ENCODE measurements at regions not wholly inside any gene's neighbourhood (a gene's known extent, or its start where the extent isn't known, plus 50 kb on each side); places are given as distances from the start of the nearest gene placed in this dataset.
"Not testable (repeated sequence)": the region's sequence is repeated elsewhere in the genome, so short reads cannot be mapped to it uniquely, and the experiment has no call there.

DNA sequence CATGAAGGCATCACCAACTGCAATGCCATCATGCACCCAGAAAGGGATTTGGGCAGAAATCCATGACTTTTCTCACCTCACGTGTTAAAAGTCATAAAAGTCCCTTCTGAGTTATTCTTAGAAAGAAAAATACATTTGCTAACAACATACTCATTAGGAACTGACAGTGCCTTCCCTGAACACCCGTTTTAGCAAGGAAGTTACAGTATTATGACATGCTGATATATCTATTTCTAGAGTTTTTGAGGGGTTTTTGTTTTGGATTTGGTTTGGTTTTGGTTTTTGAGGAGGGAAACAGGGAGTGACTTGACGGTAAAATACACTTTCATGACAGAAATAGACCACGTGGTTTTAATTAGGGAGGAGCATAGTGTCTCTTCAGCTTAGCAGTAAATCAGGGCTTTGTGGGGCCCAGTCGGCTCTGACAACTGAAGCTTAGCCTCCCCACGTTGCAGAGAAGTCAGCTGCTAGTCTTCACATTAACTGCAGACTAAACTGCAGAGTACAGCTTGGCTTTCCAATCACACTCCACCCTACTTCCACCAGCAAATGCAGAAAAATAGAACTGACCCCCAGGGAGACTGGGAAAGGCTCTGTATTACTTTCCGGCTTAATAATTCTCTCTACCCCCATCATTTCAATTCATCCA, 141.4 kb downstream of the FAM124B start:
- no peak for DNase-seq

DNA sequence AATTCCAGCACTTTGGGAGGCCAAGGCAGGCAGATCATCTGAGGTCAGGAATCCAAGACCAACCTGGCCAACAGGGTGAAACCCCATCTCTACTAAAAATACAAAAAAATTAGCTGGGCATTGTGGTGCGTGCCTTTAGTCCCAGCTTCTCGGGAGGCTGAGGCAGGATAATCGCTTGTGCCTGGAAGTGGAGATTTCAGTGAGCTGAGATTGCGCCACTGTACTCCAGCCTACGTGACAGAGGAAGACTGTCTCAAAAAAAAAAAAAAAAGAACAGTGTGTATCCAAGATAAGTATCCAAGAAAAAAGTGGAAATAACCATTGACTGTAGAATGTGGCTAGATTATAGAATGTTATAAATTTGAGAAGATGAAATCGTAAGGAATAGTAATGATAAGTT, 142.1 kb downstream of the FAM124B start:
- no peak for DNase-seq

DNA sequence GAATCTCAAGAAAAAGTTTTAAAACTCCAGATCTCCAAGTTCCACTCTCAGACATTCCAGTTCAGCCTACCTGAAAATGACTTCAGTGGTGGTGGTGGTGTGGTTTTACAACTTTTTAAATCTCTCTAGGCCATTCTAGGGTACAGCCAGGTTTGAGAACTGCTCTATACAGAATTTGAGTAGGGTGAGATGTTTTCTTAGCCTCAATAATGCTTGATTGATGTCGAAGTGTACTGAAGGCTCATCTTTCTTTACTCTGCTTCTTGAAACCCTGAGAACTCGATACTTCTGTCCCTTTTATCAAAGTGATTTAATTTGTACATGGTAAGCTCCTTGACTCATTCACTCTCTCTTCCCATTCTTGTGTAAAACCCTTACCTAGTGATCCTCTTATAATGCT, 143.8 kb downstream of the FAM124B start:
- DNase-seq = no peak

DNA sequence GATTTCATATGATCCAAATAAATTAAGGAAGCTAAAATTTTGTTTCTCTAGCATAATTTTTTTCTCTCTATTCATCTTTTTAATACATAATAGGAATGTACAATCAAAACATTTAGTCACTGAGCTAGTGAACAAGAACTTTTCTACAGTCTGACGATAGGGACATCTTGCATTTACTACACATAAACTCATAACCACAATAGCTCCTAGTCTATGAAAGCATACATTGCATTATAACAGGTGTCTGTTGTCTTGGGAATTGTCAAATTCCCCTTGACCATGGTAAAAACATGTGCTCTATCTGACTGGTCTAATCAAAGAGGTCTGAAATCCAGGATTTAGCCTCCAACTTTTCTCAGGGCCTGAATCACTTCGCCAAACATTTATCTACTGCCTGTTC, 144.8 kb downstream of the FAM124B start:
- DNase-seq = no peak

DNA sequence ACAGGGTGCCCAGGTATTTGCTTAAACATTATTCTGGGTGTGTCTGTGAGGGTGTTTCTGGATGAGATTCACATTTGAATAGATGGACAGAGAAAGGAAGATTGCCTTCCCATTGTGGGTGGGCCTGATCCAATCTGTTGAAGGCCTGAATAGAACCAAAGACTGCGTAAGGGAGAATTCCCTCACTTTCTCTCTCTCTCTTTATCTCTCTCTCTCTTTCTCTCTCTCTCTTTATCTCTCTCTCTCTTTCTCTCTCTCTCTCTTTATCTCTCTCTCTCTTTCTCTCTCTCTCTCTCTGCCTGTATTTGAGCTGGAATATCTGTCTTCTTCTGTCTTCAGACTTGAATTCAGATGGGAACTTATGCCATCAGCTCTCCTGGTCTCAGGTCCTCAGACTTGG, 148.4 kb downstream of the FAM124B start:
- no peak for DNase-seq

DNA sequence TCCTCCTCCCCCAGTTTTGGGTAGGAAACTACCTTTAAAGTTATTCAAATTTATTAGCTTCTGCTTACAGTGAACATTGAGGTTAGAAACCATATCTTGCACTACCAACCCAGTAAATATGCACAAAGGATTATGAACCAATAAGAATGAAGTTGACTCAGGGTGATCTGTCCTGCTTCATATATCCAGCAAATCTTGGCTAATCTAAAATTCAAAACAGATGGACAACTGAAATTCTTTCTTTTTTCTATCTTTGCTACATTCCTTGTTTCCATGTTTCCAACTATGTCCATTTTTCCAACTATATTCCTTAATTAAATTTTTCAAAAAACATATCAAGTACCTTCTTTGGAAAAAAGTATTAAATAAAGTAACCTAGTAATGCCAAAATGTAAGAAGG, 149.3 kb downstream of the FAM124B start:
- DNase-seq = no peak

- DNase-seq = no peak
Observed at GRCh38 chr2:224248944-224249371, 152.9 kb downstream of the FAM124B start.

GRCh38 chr2:224242561-224242960, 159.3 kb downstream of the FAM124B start:
- DNase-seq = no peak

DNA sequence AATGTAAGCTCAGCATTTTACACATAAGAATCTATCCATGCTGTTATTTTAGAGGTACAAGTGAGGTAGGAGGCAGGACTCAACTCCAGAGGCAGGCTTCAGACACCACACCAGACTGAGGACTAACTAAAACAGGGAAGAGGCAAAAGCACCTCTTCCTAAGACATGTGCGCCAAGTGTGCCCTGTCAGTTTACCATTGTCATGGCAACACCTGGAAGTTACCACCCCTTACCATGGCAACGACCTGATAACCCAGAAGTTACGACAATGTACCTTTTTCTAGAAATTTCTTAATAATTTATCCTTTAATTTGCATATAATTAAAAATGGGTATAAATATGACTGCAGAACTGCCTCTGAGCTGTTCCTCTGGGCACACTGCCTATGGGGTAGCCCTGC, 160.1 kb downstream of the FAM124B start:
- no peak for DNase-seq

GRCh38 chr2:224241001-224241400, 160.9 kb downstream of the FAM124B start:
- DNase-seq = no peak

- no peak for DNase-seq
Observed at GRCh38 chr2:224223851-224224555, 177.9 kb downstream of the FAM124B start.

GRCh38 chr2:224222974-224223373, 178.9 kb downstream of the FAM124B start:
- no peak for DNase-seq

DNA sequence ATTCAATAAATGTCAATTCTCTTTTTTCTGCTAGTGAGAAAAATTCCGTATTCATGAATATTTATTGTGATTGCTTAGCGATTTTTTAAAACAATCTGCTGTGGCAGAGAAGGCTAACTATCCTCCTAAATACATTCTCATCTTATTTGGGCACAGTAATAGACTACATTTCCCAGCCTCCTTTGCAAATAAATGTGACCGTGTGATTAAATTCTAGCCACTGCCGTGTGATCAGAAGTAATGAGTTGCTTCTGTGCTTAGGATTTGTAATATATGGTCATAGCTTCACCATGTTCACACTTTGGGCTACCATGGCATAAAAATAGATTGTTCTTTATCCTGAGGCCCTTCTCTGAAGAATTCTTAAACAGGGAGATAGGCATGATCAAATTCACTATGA, 179.6 kb downstream of the FAM124B start:
- DNase-seq = no peak

DNA sequence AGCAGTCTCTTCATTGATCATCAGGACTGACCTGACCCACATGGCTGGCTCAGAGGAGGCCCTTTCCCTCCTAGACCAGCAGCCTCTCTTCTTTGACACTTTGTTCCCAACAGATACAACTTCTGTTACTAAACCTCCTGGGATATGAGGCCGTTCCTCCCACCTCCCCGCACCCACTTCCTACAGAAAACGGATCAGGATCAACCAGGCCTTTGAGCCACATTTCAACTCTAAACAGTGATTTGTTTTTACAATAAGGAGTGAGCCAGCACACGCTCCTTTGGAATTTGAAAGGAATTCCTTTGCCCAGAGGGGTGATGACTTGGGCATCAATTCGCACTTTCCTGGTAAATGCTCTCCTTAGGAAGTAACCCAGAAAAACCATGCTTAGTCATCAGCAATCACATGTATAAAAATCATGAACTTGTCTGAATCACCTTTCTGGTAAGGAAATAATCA, 180.4 kb downstream of the FAM124B start:
- DNase-seq = no peak

GRCh38 chr2:224220586-224221255, 181.2 kb downstream of the FAM124B start:
- DNase-seq = no peak

GRCh38 chr2:224219781-224220180, 180.7 kb upstream of the SERPINE2 start:
- DNase-seq = no peak

DNA sequence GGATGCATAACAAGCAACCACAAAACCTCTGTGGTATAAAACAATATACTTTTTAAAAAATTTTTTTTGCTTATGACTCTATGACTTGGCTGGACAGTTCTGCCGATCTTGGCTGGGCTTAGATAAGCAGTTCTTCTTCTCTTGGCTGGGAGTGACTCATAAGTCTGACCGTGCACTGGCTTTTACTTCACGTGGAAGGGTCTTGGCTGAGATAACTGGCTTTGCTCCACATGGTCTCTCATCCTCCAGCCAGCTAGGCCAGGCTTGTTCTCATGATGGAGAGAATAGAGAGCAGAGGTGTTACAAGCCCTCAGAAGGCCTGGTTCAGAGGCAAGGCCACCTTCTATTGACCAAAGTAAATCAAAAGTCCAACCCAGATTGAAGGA, 178.9 kb upstream of the SERPINE2 start:
- DNase-seq = no peak

DNA sequence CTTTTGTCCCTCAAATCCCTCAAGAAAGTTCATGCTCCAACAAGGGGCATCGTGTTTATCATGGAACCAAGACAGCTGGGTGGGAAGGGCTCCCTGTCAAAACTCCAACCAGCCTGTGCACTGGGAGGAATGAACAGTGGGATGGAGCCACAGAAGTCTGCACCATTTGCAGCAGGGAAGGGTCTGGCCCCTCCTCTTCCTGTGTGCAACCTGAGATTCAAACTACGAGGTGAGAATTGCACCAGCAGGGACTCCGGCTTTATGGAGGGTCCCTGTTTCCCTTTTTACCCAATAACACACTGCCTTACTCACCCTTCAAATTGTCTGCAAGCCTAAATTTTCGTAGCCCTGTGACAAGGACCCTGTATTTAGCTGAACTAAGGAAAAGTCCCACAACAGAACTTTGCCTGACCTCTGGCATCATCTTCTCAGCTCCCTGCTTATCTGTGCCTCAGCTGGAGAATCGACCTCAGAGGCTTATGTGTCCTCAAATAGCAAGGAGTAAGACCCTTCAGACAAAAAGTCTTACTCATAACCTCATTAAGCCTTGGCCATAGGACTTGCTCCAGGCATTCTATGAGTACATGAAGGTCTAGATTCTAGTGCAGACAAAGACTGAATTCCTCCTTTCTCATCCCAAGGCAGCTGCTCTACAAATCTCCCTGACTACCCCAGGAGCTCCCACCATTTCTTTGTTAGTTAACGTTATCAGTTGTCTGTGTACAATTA, 178.3 kb upstream of the SERPINE2 start:
- no peak for DNase-seq

- DNase-seq = not testable (repeated sequence)
Observed at GRCh38 chr2:224215611-224216010, 176.5 kb upstream of the SERPINE2 start.

DNA sequence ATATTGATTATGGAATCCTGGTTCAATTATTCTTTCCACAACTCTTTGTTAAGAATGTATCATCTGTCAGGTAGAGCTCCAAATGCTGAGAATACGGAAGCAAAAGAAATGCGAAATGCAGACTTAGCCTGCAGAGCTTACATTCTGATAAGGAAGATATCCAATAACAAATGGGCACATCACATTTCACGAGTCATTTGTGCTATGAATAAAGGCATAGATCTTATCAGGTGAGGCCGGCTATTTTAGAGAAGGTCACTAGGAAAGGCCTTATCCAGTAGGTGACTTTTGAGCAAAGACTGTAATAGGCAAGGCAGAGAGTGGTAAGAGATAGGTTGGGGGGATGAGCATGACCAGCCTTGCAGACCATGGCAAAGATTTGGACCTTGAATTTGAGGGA, 174.3 kb upstream of the SERPINE2 start:
- no peak for DNase-seq

GRCh38 chr2:224211791-224212190, 172.7 kb upstream of the SERPINE2 start:
- DNase-seq = no peak

- no peak for DNase-seq
Observed at GRCh38 chr2:224211181-224211480, 172.0 kb upstream of the SERPINE2 start.

GRCh38 chr2:224210286-224211180, 171.4 kb upstream of the SERPINE2 start:
- DNase-seq = no peak
